ENCODE measurements at regions not wholly inside any gene's neighbourhood (a gene's known extent, or its start where the extent isn't known, plus 50 kb on each side); places are given as distances from the start of the nearest gene placed in this dataset.

GRCh38 chr6:5866547-5867051, 140.1 kb downstream of the NRN1 start:
- TF ChIP-seq, protein P1, sequence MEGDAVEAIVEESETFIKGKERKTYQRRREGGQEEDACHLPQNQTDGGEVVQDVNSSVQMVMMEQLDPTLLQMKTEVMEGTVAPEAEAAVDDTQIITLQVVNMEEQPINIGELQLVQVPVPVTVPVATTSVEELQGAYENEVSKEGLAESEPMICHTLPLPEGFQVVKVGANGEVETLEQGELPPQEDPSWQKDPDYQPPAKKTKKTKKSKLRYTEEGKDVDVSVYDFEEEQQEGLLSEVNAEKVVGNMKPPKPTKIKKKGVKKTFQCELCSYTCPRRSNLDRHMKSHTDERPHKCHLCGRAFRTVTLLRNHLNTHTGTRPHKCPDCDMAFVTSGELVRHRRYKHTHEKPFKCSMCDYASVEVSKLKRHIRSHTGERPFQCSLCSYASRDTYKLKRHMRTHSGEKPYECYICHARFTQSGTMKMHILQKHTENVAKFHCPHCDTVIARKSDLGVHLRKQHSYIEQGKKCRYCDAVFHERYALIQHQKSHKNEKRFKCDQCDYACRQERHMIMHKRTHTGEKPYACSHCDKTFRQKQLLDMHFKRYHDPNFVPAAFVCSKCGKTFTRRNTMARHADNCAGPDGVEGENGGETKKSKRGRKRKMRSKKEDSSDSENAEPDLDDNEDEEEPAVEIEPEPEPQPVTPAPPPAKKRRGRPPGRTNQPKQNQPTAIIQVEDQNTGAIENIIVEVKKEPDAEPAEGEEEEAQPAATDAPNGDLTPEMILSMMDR (optimal IDR thresholded peaks at IDR 0.05 in 1 of 3, IDR thresholded peaks at IDR 0.05 in 1 of 3, conservative IDR thresholded peaks at IDR 0.05 in 1 of 3; ENCODE audit: extremely low read depth in 1 of 3, insufficient read depth in 2 of 3, low read length in 3 of 3), result no peak
- TF ChIP-seq EZH2 (IDR thresholded peaks at IDR 0.05; ENCODE audit: low read length), result no peak

Measured in keratinocyte (primary cell).